ENCODE measurements at regions not wholly inside any gene's neighbourhood (a gene's known extent, or its start where the extent isn't known, plus 50 kb on each side); places are given as distances from the start of the nearest gene placed in this dataset.

DNA sequence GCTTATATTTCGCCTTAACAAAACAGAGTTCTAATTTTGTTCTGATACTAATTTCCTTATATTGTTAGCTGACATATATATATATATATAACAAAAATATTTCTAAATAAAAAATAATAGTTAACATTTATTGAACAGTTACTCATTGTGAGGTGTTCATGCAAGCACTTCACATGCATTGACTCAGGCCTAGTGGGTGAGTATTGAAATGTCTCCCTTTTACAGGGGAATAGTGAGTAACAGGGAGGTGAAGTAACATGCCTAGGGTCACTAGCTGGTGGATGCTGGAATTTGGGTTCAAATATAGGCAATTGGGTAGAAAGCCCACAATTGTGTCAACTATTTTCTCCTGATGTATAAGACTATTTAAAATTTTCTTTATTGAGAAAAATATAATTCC, 102.6 kb upstream of the ZPLD1 start:
- no peak overlapping the region for H3K4me3 ChIP-seq (ENCODE audit: low read length)
- H3K27ac ChIP-seq (ENCODE audit: low read length): no peak overlapping the region
- H3K9me2 ChIP-seq (ENCODE audit: insufficient read depth, low read length): no peaks in the 10 kb centered on the region
- TF ChIP-seq TAF1 (IDR thresholded peaks at IDR 0.05; ENCODE audit: low read depth) (no peak), RAD21 (conservative IDR thresholded peaks at IDR 0.05) (no peak), MXI1 (conservative IDR thresholded peaks at IDR 0.05; ENCODE audit: poor library complexity, severe bottlenecking) (no peak), EP300 (conservative IDR thresholded peaks at IDR 0.05; ENCODE audit: poor library complexity, severe bottlenecking) (no peak), SMC3 (conservative IDR thresholded peaks at IDR 0.05; ENCODE audit: poor library complexity) (no peak), POLR2AphosphoS5 (IDR thresholded peaks at IDR 0.05) (no peak), EZH2 (IDR thresholded peaks at IDR 0.05; ENCODE audit: borderline replicate concordance, insufficient read depth, low read length, poor library complexity, severe bottlenecking) (no peak)
- TF ChIP-seq, protein P1, sequence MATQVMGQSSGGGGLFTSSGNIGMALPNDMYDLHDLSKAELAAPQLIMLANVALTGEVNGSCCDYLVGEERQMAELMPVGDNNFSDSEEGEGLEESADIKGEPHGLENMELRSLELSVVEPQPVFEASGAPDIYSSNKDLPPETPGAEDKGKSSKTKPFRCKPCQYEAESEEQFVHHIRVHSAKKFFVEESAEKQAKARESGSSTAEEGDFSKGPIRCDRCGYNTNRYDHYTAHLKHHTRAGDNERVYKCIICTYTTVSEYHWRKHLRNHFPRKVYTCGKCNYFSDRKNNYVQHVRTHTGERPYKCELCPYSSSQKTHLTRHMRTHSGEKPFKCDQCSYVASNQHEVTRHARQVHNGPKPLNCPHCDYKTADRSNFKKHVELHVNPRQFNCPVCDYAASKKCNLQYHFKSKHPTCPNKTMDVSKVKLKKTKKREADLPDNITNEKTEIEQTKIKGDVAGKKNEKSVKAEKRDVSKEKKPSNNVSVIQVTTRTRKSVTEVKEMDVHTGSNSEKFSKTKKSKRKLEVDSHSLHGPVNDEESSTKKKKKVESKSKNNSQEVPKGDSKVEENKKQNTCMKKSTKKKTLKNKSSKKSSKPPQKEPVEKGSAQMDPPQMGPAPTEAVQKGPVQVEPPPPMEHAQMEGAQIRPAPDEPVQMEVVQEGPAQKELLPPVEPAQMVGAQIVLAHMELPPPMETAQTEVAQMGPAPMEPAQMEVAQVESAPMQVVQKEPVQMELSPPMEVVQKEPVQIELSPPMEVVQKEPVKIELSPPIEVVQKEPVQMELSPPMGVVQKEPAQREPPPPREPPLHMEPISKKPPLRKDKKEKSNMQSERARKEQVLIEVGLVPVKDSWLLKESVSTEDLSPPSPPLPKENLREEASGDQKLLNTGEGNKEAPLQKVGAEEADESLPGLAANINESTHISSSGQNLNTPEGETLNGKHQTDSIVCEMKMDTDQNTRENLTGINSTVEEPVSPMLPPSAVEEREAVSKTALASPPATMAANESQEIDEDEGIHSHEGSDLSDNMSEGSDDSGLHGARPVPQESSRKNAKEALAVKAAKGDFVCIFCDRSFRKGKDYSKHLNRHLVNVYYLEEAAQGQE (IDR thresholded peaks at IDR 0.05; ENCODE audit: borderline replicate concordance): no peak
- TF ChIP-seq, protein P2, sequence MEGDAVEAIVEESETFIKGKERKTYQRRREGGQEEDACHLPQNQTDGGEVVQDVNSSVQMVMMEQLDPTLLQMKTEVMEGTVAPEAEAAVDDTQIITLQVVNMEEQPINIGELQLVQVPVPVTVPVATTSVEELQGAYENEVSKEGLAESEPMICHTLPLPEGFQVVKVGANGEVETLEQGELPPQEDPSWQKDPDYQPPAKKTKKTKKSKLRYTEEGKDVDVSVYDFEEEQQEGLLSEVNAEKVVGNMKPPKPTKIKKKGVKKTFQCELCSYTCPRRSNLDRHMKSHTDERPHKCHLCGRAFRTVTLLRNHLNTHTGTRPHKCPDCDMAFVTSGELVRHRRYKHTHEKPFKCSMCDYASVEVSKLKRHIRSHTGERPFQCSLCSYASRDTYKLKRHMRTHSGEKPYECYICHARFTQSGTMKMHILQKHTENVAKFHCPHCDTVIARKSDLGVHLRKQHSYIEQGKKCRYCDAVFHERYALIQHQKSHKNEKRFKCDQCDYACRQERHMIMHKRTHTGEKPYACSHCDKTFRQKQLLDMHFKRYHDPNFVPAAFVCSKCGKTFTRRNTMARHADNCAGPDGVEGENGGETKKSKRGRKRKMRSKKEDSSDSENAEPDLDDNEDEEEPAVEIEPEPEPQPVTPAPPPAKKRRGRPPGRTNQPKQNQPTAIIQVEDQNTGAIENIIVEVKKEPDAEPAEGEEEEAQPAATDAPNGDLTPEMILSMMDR (IDR thresholded peaks at IDR 0.05; ENCODE audit: poor library complexity, severe bottlenecking): no peak
- H3K79me2 ChIP-seq (replicated peaks; ENCODE audit: insufficient read depth, low read length): no peaks in the 10 kb centered on the region
- no peaks in the 10 kb centered on the region for H3F3A ChIP-seq (ENCODE audit: insufficient read depth, low read length, poor library complexity, severe bottlenecking)
- no peak overlapping the region for H3K9ac ChIP-seq (ENCODE audit: low read length)
- H3K36me3 ChIP-seq (ENCODE audit: insufficient read depth, low read length): no peaks in the 10 kb centered on the region
- H4K20me1 ChIP-seq (ENCODE audit: insufficient read depth): no peaks in the 10 kb centered on the region
- no peak overlapping the region for H2AFZ ChIP-seq (ENCODE audit: low read depth, low read length)
- H3K9me3 ChIP-seq (ENCODE audit: low read length): no peaks in the 10 kb centered on the region
- no peak overlapping the region for H3K4me2 ChIP-seq (ENCODE audit: low read length)
- H3K27me3 ChIP-seq (ENCODE audit: insufficient read depth, low read depth, low read length): no peaks in the 10 kb centered on the region

DNA sequence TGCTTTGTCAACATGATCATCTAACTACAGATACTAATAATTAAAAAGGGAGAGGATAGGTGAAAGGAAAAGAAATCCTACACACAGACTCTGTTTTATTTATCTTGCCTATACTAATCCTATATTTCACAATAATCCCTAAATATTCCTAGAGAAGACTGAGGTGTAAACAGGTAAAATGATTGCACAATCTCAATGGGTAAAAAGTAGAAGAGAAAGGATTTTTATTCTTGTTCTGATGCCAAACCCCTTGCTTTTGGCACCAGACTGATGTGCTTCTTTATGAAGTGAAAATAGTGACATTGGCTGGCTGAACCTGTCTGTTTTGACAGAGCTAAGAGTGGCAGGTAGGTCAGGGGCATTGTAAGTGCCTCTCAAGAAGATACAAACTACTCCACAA, 101.9 kb upstream of the ZPLD1 start:
- Histone ChIP-seq H3F3A (ENCODE audit: insufficient read depth, low read length, poor library complexity, severe bottlenecking) (no peaks in the 10 kb centered on the region), H2AFZ (ENCODE audit: low read depth, low read length) (no peak overlapping the region), H3K27me3 (ENCODE audit: insufficient read depth, low read depth, low read length) (no peaks in the 10 kb centered on the region), H3K9ac (ENCODE audit: low read length) (no peak overlapping the region), H3K4me3 (ENCODE audit: low read length) (no peak overlapping the region), H3K4me2 (ENCODE audit: low read length) (no peak overlapping the region), H4K20me1 (ENCODE audit: insufficient read depth) (no peaks in the 10 kb centered on the region), H3K9me2 (ENCODE audit: insufficient read depth, low read length) (no peaks in the 10 kb centered on the region), H3K9me3 (ENCODE audit: low read length) (no peaks in the 10 kb centered on the region), H3K79me2 (replicated peaks; ENCODE audit: insufficient read depth, low read length) (no peaks in the 10 kb centered on the region), H3K36me3 (ENCODE audit: insufficient read depth, low read length) (no peaks in the 10 kb centered on the region), H3K27ac (ENCODE audit: low read length) (no peak overlapping the region)
- TF ChIP-seq, protein P1 (IDR thresholded peaks at IDR 0.05; ENCODE audit: borderline replicate concordance): no peak
